IMR-90 (cell line): ENCODE measurements at regions not wholly inside any gene's neighbourhood (a gene's known extent, or its start where the extent isn't known, plus 50 kb on each side); places are given as distances from the start of the nearest gene placed in this dataset.

Experiments used
- ATAC-seq: fragments of 200-7000 bp; cut with Tn5 transposase; 2 replicates; pipeline ENCODE4 v1.9.1; 2020; ENCODE audit warnings: low read depth, mild to moderate bottlenecking, moderate library complexity
- BruUV-seq: library from RNA; stranded (reverse); fragments of 400-500 nt; replicated peaks from 2 replicates; lab custom pipeline; 2021; lab: Mats Ljungman, UMichigan
- CTCF ChIA-PET: fragments of 300-600 bp; formaldehyde crosslinking; extraction: SDS; loops from one replicate; lab custom pipeline; 2021; ENCODE audit warnings: antibody characterized with exemption; lab: Yijun Ruan, JAX
- POLR2A ChIA-PET: fragments of 300-600 bp; sonication (Branson Sonifier 250); formaldehyde crosslinking; loops from one replicate; lab custom pipeline; 2022; ENCODE audit warnings: antibody characterized with exemption; ENCODE audit not compliant: unreplicated experiment; lab: Charles Lee
- DNase-seq: peaks from one replicate; pipeline ENCODE4 v3.0.0; 2013
- H2AFZ ChIP-seq: replicated peaks from 2 replicates; pipeline ENCODE3; 2013; ENCODE audit warnings: low read length, mild to moderate bottlenecking; ENCODE audit not compliant: poor library complexity
- H2AK5ac ChIP-seq: 2 replicates; pipeline ENCODE4 v1.6.1; 2013; ENCODE audit warnings: low read depth, low read length, inconsistent platforms
- H2AK9ac ChIP-seq: replicated peaks from 2 replicates; pipeline ENCODE3; 2013; ENCODE audit warnings: mild to moderate bottlenecking, low read depth, low read length, moderate library complexity; ENCODE audit not compliant: poor library complexity
- H2BK120ac ChIP-seq: 2 replicates; pipeline ENCODE4 v1.6.1; 2013; ENCODE audit warnings: low read depth, low read length, inconsistent platforms
- H2BK15ac ChIP-seq: 3 replicates; pipeline ENCODE4 v1.6.1; 2013; ENCODE audit warnings: low read depth, low read length, inconsistent platforms
- H2BK20ac ChIP-seq: 2 replicates; pipeline ENCODE4 v1.6.1; 2013; ENCODE audit warnings: low read depth, mild to moderate bottlenecking, inconsistent platforms, low read length, moderate library complexity
- H2BK5ac ChIP-seq: 2 replicates; pipeline ENCODE4 v1.6.1; 2013; ENCODE audit warnings: mild to moderate bottlenecking, low read depth, low read length, inconsistent platforms; ENCODE audit not compliant: poor library complexity, severe bottlenecking
- H3K14ac ChIP-seq: replicated peaks from 2 replicates; pipeline ENCODE4 v1.6.1; 2013; ENCODE audit warnings: low read depth, low read length, inconsistent platforms
- H3K18ac ChIP-seq: 2 replicates; pipeline ENCODE4 v1.6.1; 2013; ENCODE audit warnings: low read depth, low read length, control low read depth
- H3K23ac ChIP-seq: 2 replicates; pipeline ENCODE4 v1.6.1; 2013; ENCODE audit warnings: low read depth, low read length, inconsistent platforms
- H3K27ac ChIP-seq: 2 replicates; pipeline ENCODE4 v1.5.1; 2013; ENCODE audit warnings: mild to moderate bottlenecking, control low read depth, low read length; ENCODE audit not compliant: insufficient read depth
- H3K27me3 ChIP-seq: 2 replicates; pipeline ENCODE4 v1.6.1; 2013; ENCODE audit warnings: low read length; ENCODE audit not compliant: control insufficient read depth, insufficient read depth
- H3K36me3 ChIP-seq: 2 replicates; pipeline ENCODE4 v1.6.1; 2013; ENCODE audit warnings: low read length, mixed read lengths; ENCODE audit not compliant: control insufficient read depth, insufficient read depth
- H3K4ac ChIP-seq: 2 replicates; pipeline ENCODE4 v1.6.1; 2013; ENCODE audit warnings: low read depth, low read length, inconsistent platforms
- H3K4me1 ChIP-seq: 2 replicates; pipeline ENCODE4 v1.6.1; 2013; ENCODE audit warnings: low read length, mixed read lengths; ENCODE audit not compliant: control insufficient read depth, insufficient read depth
- H3K4me2 ChIP-seq: 2 replicates; pipeline ENCODE4 v1.6.1; 2013; ENCODE audit warnings: low read depth, mild to moderate bottlenecking, control low read depth, low read length, moderate library complexity
- H3K4me3 ChIP-seq: 2 replicates; pipeline ENCODE4 v1.5.1; 2013; ENCODE audit warnings: low read depth, mild to moderate bottlenecking, control low read depth, low read length, moderate library complexity; ENCODE audit not compliant: insufficient read depth
- H3K56ac ChIP-seq: 2 replicates; pipeline ENCODE4 v1.6.1; 2013; ENCODE audit warnings: low read length, inconsistent platforms; ENCODE audit not compliant: insufficient read depth; ENCODE audit errors: extremely low read depth
- H3K79me1 ChIP-seq, 2 experiments: 2 replicates each; pipeline ENCODE4 v1.6.1; 2013; ENCODE audit warnings: low read length in 2 of 2, inconsistent platforms in 1 of 2, low read depth in 1 of 2
- H3K9ac ChIP-seq: 2 replicates; pipeline ENCODE4 v1.6.1; 2013; ENCODE audit warnings: low read depth, low read length, control low read depth
- H3K9me1 ChIP-seq: 2 replicates; pipeline ENCODE4 v1.6.1; 2013; ENCODE audit warnings: low read length, inconsistent platforms; ENCODE audit not compliant: insufficient read depth
- H3K9me3 ChIP-seq: 2 replicates; pipeline ENCODE4 v1.6.1; 2013; ENCODE audit warnings: low read length; ENCODE audit not compliant: control insufficient read depth, insufficient read depth
- H4K20me1 ChIP-seq: 2 replicates; pipeline ENCODE4 v1.6.1; 2013; ENCODE audit warnings: low read length, inconsistent platforms; ENCODE audit not compliant: insufficient read depth
- H4K5ac ChIP-seq: 2 replicates; pipeline ENCODE4 v1.6.1; 2013; ENCODE audit warnings: mild to moderate bottlenecking, low read depth, low read length, control low read depth
- H4K8ac ChIP-seq, 2 experiments: 2 replicates each; pipeline ENCODE4 v1.6.1; 2013; ENCODE audit warnings: low read depth in 2 of 2, low read length in 2 of 2, control low read depth in 1 of 2, inconsistent platforms in 1 of 2
- H4K91ac ChIP-seq: 2 replicates; pipeline ENCODE4 v1.6.1; 2013; ENCODE audit warnings: low read depth, low read length, inconsistent platforms; ENCODE audit not compliant: insufficient read depth
- CTCF ChIP-seq: conservative IDR thresholded peaks from 2 replicates; pipeline ENCODE4 v1.5.1; 2012; ENCODE audit warnings: mild to moderate bottlenecking, low read depth, low read length, improper control_type of control experiment
- ELK1 ChIP-seq: fragments of 150-350 bp; IDR thresholded peaks from 2 replicates; pipeline ENCODE4 v1.6.1; 2016; ENCODE audit warnings: low read depth, mild to moderate bottlenecking, low read length, moderate library complexity, borderline replicate concordance
- FOS ChIP-seq: fragments of 150-350 bp; IDR thresholded peaks from 2 replicates; pipeline ENCODE4 v1.6.1; 2016; ENCODE audit warnings: low read depth, low read length
- MAFK ChIP-seq: IDR thresholded peaks from 2 replicates; pipeline ENCODE4 v1.6.1; 2012; ENCODE audit warnings: low read depth, low read length, improper control_type of control experiment
- MXI1 ChIP-seq: IDR thresholded peaks from 2 replicates; pipeline ENCODE4 v1.6.1; 2012; ENCODE audit warnings: low read depth, mild to moderate bottlenecking, low read length, moderate library complexity, borderline replicate concordance
- NFE2L2 ChIP-seq: fragments of 150-350 bp; IDR thresholded peaks from 2 replicates; pipeline ENCODE4 v1.6.1; 2016; ENCODE audit warnings: low read depth, mild to moderate bottlenecking, low read length
- POLR2A ChIP-seq: IDR thresholded peaks from 2 replicates; pipeline ENCODE4 v1.6.1; 2012; ENCODE audit warnings: mild to moderate bottlenecking, low read depth, low read length
- SMC3 ChIP-seq: fragments of 150-350 bp; IDR thresholded peaks from 2 replicates; pipeline ENCODE4 v1.6.1; 2016; ENCODE audit warnings: low read depth, mild to moderate bottlenecking, antibody characterized with exemption, low read length, moderate library complexity
- WGBS, 2 experiments: methylation state at CpG; one replicate each; pipeline versions ENCODE4 v1.1.5 to v1.1.7; 2013; ENCODE audit warnings: missing lambda C conversion rate in 2 of 2; ENCODE audit not compliant: insufficient read length in 1 of 2; ENCODE audit errors: extremely low coverage in 2 of 2; 5-methylcytosine and 5-hydroxymethylcytosine counted together
- dilution Hi-C: fragments of 300-500 bp; cut with HindIII; formaldehyde crosslinking; loops from one replicate; pipeline ENCODE4 v1.14.3; 2018; ENCODE audit warnings: low sequenced_read_pairs; ENCODE audit not compliant: unreplicated experiment
- in situ Hi-C: fragments of 300-500 bp; cut with MboI; formaldehyde crosslinking; loops from 3 replicates; pipeline ENCODE4 v1.14.3; 2019; ENCODE audit warnings: low sequenced_read_pairs, inconsistent platforms, mixed read lengths
- intact Hi-C: fragments of 100-400 bp; cut with micrococcal nuclease; formaldehyde crosslinking; loops from 2 replicates; pipeline ENCODE4 v1.10.0; 2022

- BruUV-seq, result no TSS peak
- H3K4me2 ChIP-seq, result no peak overlapping the region
- H3K9ac ChIP-seq, result no peak overlapping the region
- dilution Hi-C loops (no loop called here), intact Hi-C loops (no loop called here), in situ Hi-C loops (no loop called here)
- H2BK15ac ChIP-seq, result no peak overlapping the region
- H3K27ac ChIP-seq, result no peak overlapping the region
- H3K18ac ChIP-seq, result no peak overlapping the region
- no peak overlapping the region for H4K8ac ChIP-seq
- H4K91ac ChIP-seq, result no peak overlapping the region
- H2AK5ac ChIP-seq, result no peak overlapping the region
- WGBS, 2 experiments, result no CpG with 5 or more reads among the region's 1 CpG
- no peaks in the 10 kb centered on the region for H3K9me3 ChIP-seq
- H4K5ac ChIP-seq, result no peak overlapping the region
- no peaks in the 10 kb centered on the region for H3K9me1 ChIP-seq
- CTCF ChIA-PET, result interaction anchor here (1.5 kb wide), 1 partner anchor 20 kb away, joined by 4 read pairs; no protein-coding TSS in a partner anchor
- H3K4ac ChIP-seq, result no peak overlapping the region
- H2AFZ ChIP-seq, result no peak overlapping the region
- POLR2A ChIA-PET, result no interaction called here
- H3K36me3 ChIP-seq, result no peaks in the 10 kb centered on the region
- ATAC-seq, result no peak
- H2BK5ac ChIP-seq, result no peak overlapping the region
- no peak overlapping the region for H3K56ac ChIP-seq
- no peak for DNase-seq
- TF ChIP-seq MXI1 (no peak), MAFK (no peak), FOS (no peak), ELK1 (no peak), POLR2A (no peak), CTCF (no peak), SMC3 (no peak), NFE2L2 (no peak)
- no peak overlapping the region for H3K14ac ChIP-seq
- no peak overlapping the region for H3K23ac ChIP-seq
- no peak overlapping the region for H2BK120ac ChIP-seq
- H3K79me1 ChIP-seq, result no peaks in the 10 kb centered on the region
- H4K20me1 ChIP-seq, result no peaks in the 10 kb centered on the region
- no peaks in the 10 kb centered on the region for H3K27me3 ChIP-seq
- H2AK9ac ChIP-seq, result no peak overlapping the region
- no peaks in the 10 kb centered on the region for H3K4me1 ChIP-seq
- no peak overlapping the region for H3K4me3 ChIP-seq
- no peak overlapping the region for H2BK20ac ChIP-seq
Observed at GRCh38 chr14:80344208-80344607, 132.9 kb upstream of the DIO2 start.
